GM23338 (cell line): ENCODE measurements at regions not wholly inside any gene's neighbourhood (a gene's known extent, or its start where the extent isn't known, plus 50 kb on each side); places are given as distances from the start of the nearest gene placed in this dataset.
"Not testable (repeated sequence)": the region's sequence is repeated elsewhere in the genome, so short reads cannot be mapped to it uniquely, and the experiment has no call there.

Source experiments
- ATAC-seq: fragments of 200-7000 bp; cut with Tn5 transposase; 3 replicates; pipeline ENCODE4 v1.9.1; 2020
- DNase-seq: peaks from one replicate; pipeline ENCODE4 v3.0.0-alpha.2; 2015; ENCODE audit warnings: low spot score
- H2AFZ ChIP-seq: fragments of 200-600 bp; sonication (generic); 2 replicates; pipeline ENCODE4 v1.8.0; 2016; ENCODE audit warnings: antibody characterized with exemption, mild to moderate bottlenecking, moderate library complexity
- H3F3A ChIP-seq: fragments of 200-600 bp; sonication (generic); replicated peaks from 2 replicates; pipeline ENCODE4 v1.8.0; 2017; ENCODE audit warnings: antibody characterized with exemption, mixed run types, low read depth
- H3K27ac ChIP-seq: fragments of 200-600 bp; sonication (generic); 2 replicates; pipeline ENCODE4 v1.6.1; 2016; ENCODE audit warnings: low read depth
- H3K27me3 ChIP-seq: fragments of 200-600 bp; sonication (generic); 2 replicates; pipeline ENCODE4 v1.8.0; 2016; ENCODE audit warnings: mild to moderate bottlenecking, mixed run types, moderate library complexity; ENCODE audit not compliant: insufficient read depth
- H3K36me3 ChIP-seq: fragments of 200-600 bp; sonication (generic); 2 replicates; pipeline ENCODE4 v1.8.0; 2016; ENCODE audit warnings: mild to moderate bottlenecking; ENCODE audit not compliant: insufficient read depth
- H3K4me1 ChIP-seq: fragments of 200-600 bp; sonication (generic); 2 replicates; pipeline ENCODE4 v1.8.0; 2016; ENCODE audit warnings: mild to moderate bottlenecking, moderate library complexity; ENCODE audit not compliant: insufficient read depth
- H3K4me2 ChIP-seq: fragments of 200-600 bp; sonication (generic); 2 replicates; pipeline ENCODE4 v1.7.1; 2017; ENCODE audit warnings: mixed run types
- H3K4me3 ChIP-seq: fragments of 200-600 bp; sonication (generic); 2 replicates; pipeline ENCODE4 v1.6.1; 2016; ENCODE audit warnings: mixed run types
- H3K79me2 ChIP-seq: fragments of 200-600 bp; sonication (generic); replicated peaks from 2 replicates; pipeline ENCODE4 v1.8.0; 2017; ENCODE audit warnings: mild to moderate bottlenecking; ENCODE audit not compliant: insufficient read depth
- H3K9me2 ChIP-seq: fragments of 200-600 bp; sonication (generic); 2 replicates; pipeline ENCODE4 v1.8.0; 2017; ENCODE audit not compliant: insufficient read depth
- H4K20me1 ChIP-seq: fragments of 200-600 bp; sonication (generic); replicated peaks from 2 replicates; pipeline ENCODE4 v1.8.0; 2017; ENCODE audit warnings: mild to moderate bottlenecking; ENCODE audit not compliant: insufficient read depth
- H3K27ac Mint-ChIP-seq: 2 replicates; pipeline ENCODE4 v1.8.0; 2020; ENCODE audit warnings: inconsistent platforms, mild to moderate bottlenecking, moderate library complexity, mixed read lengths
- H3K27me3 Mint-ChIP-seq: 3 replicates; pipeline ENCODE4 v1.8.0; 2022; ENCODE audit warnings: low read depth, mild to moderate bottlenecking, moderate library complexity, mixed read lengths, inconsistent platforms; ENCODE audit not compliant: insufficient read depth, poor library complexity
- H3K36me3 Mint-ChIP-seq: 3 replicates; pipeline ENCODE4 v1.8.0; 2021; ENCODE audit warnings: low read depth, mild to moderate bottlenecking, inconsistent platforms, moderate library complexity, mixed read lengths
- H3K4me1 Mint-ChIP-seq: 3 replicates; pipeline ENCODE4 v1.8.0; 2020; ENCODE audit warnings: mild to moderate bottlenecking, inconsistent platforms, mixed read lengths
- H3K4me3 Mint-ChIP-seq: 3 replicates; pipeline ENCODE4 v1.8.0; 2021; ENCODE audit warnings: moderate library complexity, mild to moderate bottlenecking, inconsistent platforms, mixed read lengths
- H3K9me3 Mint-ChIP-seq: 3 replicates; pipeline ENCODE4 v1.8.0; 2020; ENCODE audit warnings: moderate library complexity, mild to moderate bottlenecking, inconsistent platforms, mixed read lengths
- EZH2 ChIP-seq: fragments of 200-600 bp; sonication (generic); IDR thresholded peaks from one replicate; pipeline ENCODE4 v1.8.0; 2017; ENCODE audit warnings: antibody characterized with exemption, mild to moderate bottlenecking, low read depth; ENCODE audit not compliant: unreplicated experiment
- JUNB ChIP-seq: IDR thresholded peaks from one replicate; pipeline ENCODE4 v1.6.1; 2016; ENCODE audit warnings: antibody characterized with exemption; ENCODE audit not compliant: unreplicated experiment
- NANOG ChIP-seq: IDR thresholded peaks from 2 replicates; pipeline ENCODE4 v1.6.1; 2016; ENCODE audit warnings: antibody characterized with exemption, borderline replicate concordance
- POLR2AphosphoS5 ChIP-seq: IDR thresholded peaks from 2 replicates; pipeline ENCODE4 v1.6.1; 2016; ENCODE audit warnings: antibody characterized with exemption, low read depth
- REST ChIP-seq: IDR thresholded peaks from one replicate; pipeline ENCODE4 v1.6.1; 2018; ENCODE audit warnings: antibody characterized with exemption; ENCODE audit not compliant: unreplicated experiment
- ZNF114 ChIP-seq: fragments of 250-450 bp; sonication (Bioruptor Pico); IDR thresholded peaks from 2 replicates; pipeline ENCODE4 v1.5.0; 2020; ENCODE audit warnings: mild to moderate bottlenecking, moderate library complexity
- ZNF331 ChIP-seq: fragments of 250-450 bp; sonication (Bioruptor Pico); IDR thresholded peaks from 2 replicates; pipeline ENCODE4 v1.5.0; 2020; ENCODE audit warnings: low read depth, mild to moderate bottlenecking, moderate library complexity
- ZNF462 ChIP-seq: fragments of 250-450 bp; sonication (Bioruptor Pico); IDR thresholded peaks from 2 replicates; pipeline ENCODE4 v1.5.0; 2020; ENCODE audit warnings: mild to moderate bottlenecking, moderate library complexity

GRCh38 chr5:124889850-124890249 is 143.4 kb upstream of the ZNF608 start:
- peaks cover 16% of the 10 kb centered on the region for H3K9me3 Mint-ChIP-seq
- H3K27me3 ChIP-seq: no peaks in the 10 kb centered on the region
- H3K9me2 ChIP-seq: no peaks in the 10 kb centered on the region
- DNase-seq (no peak), ATAC-seq (no peak)
- H3F3A ChIP-seq: peaks cover 12% of the 10 kb centered on the region
- peak overlapping the region; percentile 74 for H3K4me2 ChIP-seq
- H3K36me3 Mint-ChIP-seq: peaks cover 22% of the 10 kb centered on the region
- peaks cover 29% of the 10 kb centered on the region for H3K4me1 ChIP-seq
- peak overlapping the region; percentile 86 for H3K27ac ChIP-seq
- H4K20me1 ChIP-seq: no peaks in the 10 kb centered on the region
- peaks cover 6% of the 10 kb centered on the region for H3K27me3 Mint-ChIP-seq
- TF ChIP-seq JUNB (no peak), NANOG (no peak), ZNF114 (CRISPR knock-in tag) (no peak), ZNF331 (CRISPR knock-in tag) (no peak), POLR2AphosphoS5 (no peak), EZH2 (no peak), ZNF462 (CRISPR knock-in tag) (no peak), REST (no peak)
- H2AFZ ChIP-seq: no peak overlapping the region
- no peaks in the 10 kb centered on the region for H3K79me2 ChIP-seq
- H3K4me3 ChIP-seq: no peak overlapping the region
- H3K4me1 Mint-ChIP-seq: peaks cover 31% of the 10 kb centered on the region
- no peaks in the 10 kb centered on the region for H3K36me3 ChIP-seq
- no peak overlapping the region for H3K27ac Mint-ChIP-seq
- H3K4me3 Mint-ChIP-seq: no peak overlapping the region

- not testable (repeated sequence) for H3K27me3 ChIP-seq, H3K36me3 ChIP-seq, ATAC-seq, H3K27ac ChIP-seq, H3K9me2 ChIP-seq, H4K20me1 ChIP-seq, H3K4me3 ChIP-seq, H3K79me2 ChIP-seq, H2AFZ ChIP-seq, H3K4me3 Mint-ChIP-seq, DNase-seq, H3K27me3 Mint-ChIP-seq, H3K4me2 ChIP-seq, H3K27ac Mint-ChIP-seq
- H3F3A ChIP-seq: peaks cover 12% of the 10 kb centered on the region
- Mint-ChIP-seq H3K36me3 (peaks cover 17% of the 10 kb centered on the region), H3K4me1 (peaks cover 35% of the 10 kb centered on the region), H3K9me3 (peaks cover 13% of the 10 kb centered on the region)
- H3K4me1 ChIP-seq: peaks cover 32% of the 10 kb centered on the region
Observed at GRCh38 chr5:124890442-124890841, 144.0 kb upstream of the ZNF608 start.
